MCF 10A (cell line): ENCODE measurements at regions not wholly inside any gene's neighbourhood (a gene's known extent, or its start where the extent isn't known, plus 50 kb on each side); places are given as distances from the start of the nearest gene placed in this dataset.

Experiments
- BruUV-seq: library from RNA; stranded (reverse); fragments of 400-500 nt; replicated peaks from 2 replicates; lab custom pipeline; 2021; lab: Mats Ljungman, UMichigan
- CTCF ChIA-PET: fragments of 300-600 bp; sonication (Branson Sonifier 250); formaldehyde crosslinking; extraction: SDS; loops from one replicate; lab custom pipeline; 2021; ENCODE audit warnings: antibody characterized with exemption, inconsistent platforms; lab: Yijun Ruan, JAX
- POLR2A ChIA-PET: fragments of 300-600, 350-650 bp; sonication (Branson Sonifier 250); formaldehyde crosslinking; extraction: SDS; loops from one replicate; lab custom pipeline; 2020; ENCODE audit warnings: antibody characterized with exemption, inconsistent platforms; lab: Yijun Ruan, JAX
- DNase-seq: peaks from one replicate; pipeline ENCODE4 v3.0.0-alpha.2; 2018; ENCODE audit not compliant: unreplicated experiment
- H3K27ac Mint-ChIP-seq: one replicate; pipeline ENCODE4 v1.8.0; 2022; ENCODE audit warnings: mild to moderate bottlenecking, low read depth, mixed read lengths; ENCODE audit not compliant: unreplicated experiment
- H3K27me3 Mint-ChIP-seq: one replicate; pipeline ENCODE4 v1.8.0; 2022; ENCODE audit warnings: mixed read lengths; ENCODE audit not compliant: insufficient read depth, unreplicated experiment
- H3K36me3 Mint-ChIP-seq: one replicate; pipeline ENCODE4 v1.8.0; 2022; ENCODE audit warnings: mild to moderate bottlenecking, moderate library complexity, mixed read lengths; ENCODE audit not compliant: insufficient read depth, unreplicated experiment
- H3K4me1 Mint-ChIP-seq: one replicate; pipeline ENCODE4 v1.8.0; 2022; ENCODE audit warnings: mixed read lengths; ENCODE audit not compliant: insufficient read depth, unreplicated experiment
- H3K4me3 Mint-ChIP-seq: one replicate; pipeline ENCODE4 v1.8.0; 2022; ENCODE audit warnings: mild to moderate bottlenecking, moderate library complexity, mixed read lengths; ENCODE audit not compliant: unreplicated experiment
- H3K9me3 Mint-ChIP-seq: one replicate; pipeline ENCODE4 v1.8.0; 2022; ENCODE audit warnings: mixed read lengths; ENCODE audit not compliant: unreplicated experiment
- CTCF ChIP-seq: fragments of 200-600 bp; IDR thresholded peaks from one replicate; pipeline ENCODE4 v1.8.0; 2022; ENCODE audit warnings: antibody characterized with exemption, mild to moderate bottlenecking; ENCODE audit not compliant: unreplicated experiment
- intact Hi-C: fragments of 100-400 bp; cut with micrococcal nuclease; formaldehyde crosslinking; loops from 2 replicates; pipeline ENCODE4 v1.14.1; 2022

DNA sequence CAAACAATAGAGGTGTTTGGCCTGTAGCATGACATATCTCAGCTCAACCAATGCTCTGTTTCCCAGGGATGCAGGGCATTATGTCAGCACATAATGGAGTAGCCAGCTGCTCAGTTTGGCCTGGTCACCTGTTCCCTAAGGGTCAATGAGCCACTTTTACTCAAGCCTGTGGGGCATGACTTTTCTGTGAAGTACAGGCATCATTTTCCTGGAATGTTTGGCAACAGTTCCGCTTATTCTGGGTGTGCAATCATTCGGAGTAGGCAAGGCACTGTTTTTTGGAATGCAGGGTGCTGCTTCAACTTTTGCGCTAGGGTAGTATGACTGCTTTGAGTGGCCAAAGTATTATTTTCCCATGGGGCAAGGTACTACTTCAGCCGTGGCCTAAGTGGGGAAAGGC lies 665.4 kb downstream of the EPHA7 start:
- peak; percentile 29 for DNase-seq
- Mint-ChIP-seq H3K9me3 (peaks cover 22% of the 10 kb centered on the region), H3K27ac (no peak overlapping the region), H3K4me3 (no peak overlapping the region), H3K27me3 (no peaks in the 10 kb centered on the region), H3K4me1 (peaks cover 6% of the 10 kb centered on the region), H3K36me3 (no peaks in the 10 kb centered on the region)
- BruUV-seq, result no TSS peak
- POLR2A ChIA-PET, result no interaction called here
- TF ChIP-seq CTCF, result no peak
- CTCF ChIA-PET, result interaction anchor here (0.6 to 1.7 kb wide), 3 partner anchors 22 to 1424 kb away, joined by 3 to 4 read pairs (median 3); no protein-coding TSS in a partner anchor
- intact Hi-C loops, result no loop called here

- H3K27ac Mint-ChIP-seq, result no peak overlapping the region
- H3K27me3 Mint-ChIP-seq, result no peaks in the 10 kb centered on the region
- H3K4me3 Mint-ChIP-seq, result no peak overlapping the region
- DNase-seq, result no peak
- no peak for TF ChIP-seq CTCF
- intact Hi-C loops, result no loop called here
- BruUV-seq, result no TSS peak
- H3K9me3 Mint-ChIP-seq, result peaks cover 22% of the 10 kb centered on the region
- H3K4me1 Mint-ChIP-seq, result peaks cover under 1% of the 10 kb centered on the region
- H3K36me3 Mint-ChIP-seq, result no peaks in the 10 kb centered on the region
- POLR2A ChIA-PET, result no interaction called here
- CTCF ChIA-PET, result no interaction called here
Observed at GRCh38 chr6:92752114-92752513, 667.2 kb downstream of the EPHA7 start.

DNA sequence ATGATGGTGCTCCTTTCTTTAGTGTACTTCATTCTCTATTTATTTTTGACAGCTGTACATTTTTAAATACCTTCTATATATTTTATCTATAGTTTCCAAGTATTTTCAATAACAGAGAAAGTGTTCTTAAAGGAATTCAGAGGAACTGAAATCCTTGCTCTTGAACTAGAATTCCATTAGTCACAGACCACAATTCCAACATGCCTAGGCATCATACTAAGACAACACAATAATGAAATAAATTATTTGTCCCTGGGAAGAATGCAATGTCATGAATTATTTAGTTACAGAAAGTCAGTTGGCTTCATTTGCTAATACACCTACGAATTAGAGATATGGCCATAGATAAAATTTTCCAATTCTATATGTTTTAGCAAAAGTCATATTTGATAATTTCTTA lies 671.2 kb downstream of the EPHA7 start:
- no peak overlapping the region for H3K27ac Mint-ChIP-seq
- BruUV-seq, result no TSS peak
- no peak for DNase-seq
- no peak overlapping the region for H3K4me3 Mint-ChIP-seq
- H3K36me3 Mint-ChIP-seq, result no peaks in the 10 kb centered on the region
- H3K9me3 Mint-ChIP-seq, result peaks cover 22% of the 10 kb centered on the region
- TF ChIP-seq CTCF, result no peak
- H3K4me1 Mint-ChIP-seq, result no peaks in the 10 kb centered on the region
- H3K27me3 Mint-ChIP-seq, result no peaks in the 10 kb centered on the region
- POLR2A ChIA-PET, result no interaction called here
- intact Hi-C loops, result no loop called here
- CTCF ChIA-PET, result interaction anchor here (0.6 to 1.1 kb wide), 2 partner anchors 132 to 1667 kb away, joined by 3 read pairs; no protein-coding TSS in a partner anchor

- Mint-ChIP-seq H3K27ac (no peak overlapping the region), H3K4me1 (no peaks in the 10 kb centered on the region), H3K36me3 (no peaks in the 10 kb centered on the region), H3K4me3 (no peak overlapping the region), H3K27me3 (no peaks in the 10 kb centered on the region), H3K9me3 (no peaks in the 10 kb centered on the region)
- TF ChIP-seq CTCF, result no peak
- BruUV-seq, result no TSS peak
- POLR2A ChIA-PET, result no interaction called here
- intact Hi-C loops, result no loop called here
- no peak for DNase-seq
- CTCF ChIA-PET, result no interaction called here
Observed at GRCh38 chr6:92737983-92738382, 681.4 kb downstream of the EPHA7 start.
